ENCODE measurements at regions not wholly inside any gene's neighbourhood (a gene's known extent, or its start where the extent isn't known, plus 50 kb on each side); places are given as distances from the start of the nearest gene placed in this dataset.

DNA sequence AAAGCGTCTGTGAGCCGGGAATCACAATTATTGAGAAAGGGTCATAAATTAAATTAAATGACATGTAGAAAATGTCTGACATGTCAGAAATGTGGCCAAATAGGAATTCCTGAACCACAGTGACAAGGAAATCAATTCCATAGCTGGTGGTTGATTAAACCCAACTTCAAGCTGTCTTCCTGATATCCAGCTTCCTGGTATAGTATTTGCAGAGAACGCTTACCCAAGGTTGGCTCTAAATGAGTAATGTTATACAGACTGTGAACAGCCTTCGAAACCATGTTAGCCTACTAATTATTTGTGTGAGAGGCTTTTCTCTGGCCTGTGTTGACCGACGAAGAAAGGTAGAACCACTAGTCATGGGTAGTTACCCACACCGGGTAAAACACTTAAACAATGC lies 347.2 kb downstream of the RFC3 start:
- Histone ChIP-seq H3K27me3 (no peaks in the 10 kb centered on the region), H3K4me1 (peaks cover 13% of the 10 kb centered on the region), H3K36me3 (no peaks in the 10 kb centered on the region), H3K9me3 (no peaks in the 10 kb centered on the region), H3K27ac (no peak overlapping the region), H3K4me3 (no peak overlapping the region)
- intact Hi-C loops (cut with DNase I) = no loop called here
- TF ChIP-seq, protein P1, sequence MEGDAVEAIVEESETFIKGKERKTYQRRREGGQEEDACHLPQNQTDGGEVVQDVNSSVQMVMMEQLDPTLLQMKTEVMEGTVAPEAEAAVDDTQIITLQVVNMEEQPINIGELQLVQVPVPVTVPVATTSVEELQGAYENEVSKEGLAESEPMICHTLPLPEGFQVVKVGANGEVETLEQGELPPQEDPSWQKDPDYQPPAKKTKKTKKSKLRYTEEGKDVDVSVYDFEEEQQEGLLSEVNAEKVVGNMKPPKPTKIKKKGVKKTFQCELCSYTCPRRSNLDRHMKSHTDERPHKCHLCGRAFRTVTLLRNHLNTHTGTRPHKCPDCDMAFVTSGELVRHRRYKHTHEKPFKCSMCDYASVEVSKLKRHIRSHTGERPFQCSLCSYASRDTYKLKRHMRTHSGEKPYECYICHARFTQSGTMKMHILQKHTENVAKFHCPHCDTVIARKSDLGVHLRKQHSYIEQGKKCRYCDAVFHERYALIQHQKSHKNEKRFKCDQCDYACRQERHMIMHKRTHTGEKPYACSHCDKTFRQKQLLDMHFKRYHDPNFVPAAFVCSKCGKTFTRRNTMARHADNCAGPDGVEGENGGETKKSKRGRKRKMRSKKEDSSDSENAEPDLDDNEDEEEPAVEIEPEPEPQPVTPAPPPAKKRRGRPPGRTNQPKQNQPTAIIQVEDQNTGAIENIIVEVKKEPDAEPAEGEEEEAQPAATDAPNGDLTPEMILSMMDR (IDR thresholded peaks at IDR 0.05) = no peak
- TF ChIP-seq POLR2AphosphoS5 (IDR thresholded peaks at IDR 0.05; ENCODE audit: insufficient read depth in 1 of 2, low read depth in 1 of 2) (no peak), POLR2A (IDR thresholded peaks at IDR 0.05) (no peak)
- no peak for DNase-seq (ENCODE audit: extremely low spot score in 2 of 2)

DNA sequence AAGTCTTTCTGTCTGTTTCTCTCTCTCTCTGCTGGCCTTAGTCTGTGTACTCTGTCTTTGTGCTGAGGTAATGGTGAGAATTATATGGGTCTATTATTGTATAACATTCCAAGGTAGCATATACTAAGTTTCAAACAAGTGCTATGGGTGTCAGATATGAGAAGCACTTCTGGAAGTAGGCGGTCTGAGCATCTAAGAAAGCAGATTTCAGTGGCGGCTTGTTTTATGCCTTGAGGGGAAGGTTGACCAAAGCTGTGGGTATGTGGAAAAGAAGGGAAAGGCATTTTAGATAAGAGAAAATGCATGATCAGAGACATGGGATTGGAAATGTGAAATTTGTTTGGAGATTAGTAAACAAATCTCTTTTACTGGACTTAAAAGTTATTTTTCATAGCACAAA lies 348.5 kb downstream of the RFC3 start:
- Histone ChIP-seq H3K27me3 (no peaks in the 10 kb centered on the region), H3K36me3 (no peaks in the 10 kb centered on the region), H3K4me1 (peaks cover 13% of the 10 kb centered on the region), H3K4me3 (no peak overlapping the region), H3K9me3 (no peaks in the 10 kb centered on the region), H3K27ac (no peak overlapping the region)
- no peak for DNase-seq (ENCODE audit: extremely low spot score in 2 of 2)
- no peak for TF ChIP-seq POLR2A (IDR thresholded peaks at IDR 0.05)
- no peak for TF ChIP-seq POLR2AphosphoS5 (IDR thresholded peaks at IDR 0.05; ENCODE audit: insufficient read depth in 1 of 2, low read depth in 1 of 2)
- TF ChIP-seq, protein P1 (IDR thresholded peaks at IDR 0.05) = no peak
- intact Hi-C loops (cut with DNase I) = no loop called here

DNA sequence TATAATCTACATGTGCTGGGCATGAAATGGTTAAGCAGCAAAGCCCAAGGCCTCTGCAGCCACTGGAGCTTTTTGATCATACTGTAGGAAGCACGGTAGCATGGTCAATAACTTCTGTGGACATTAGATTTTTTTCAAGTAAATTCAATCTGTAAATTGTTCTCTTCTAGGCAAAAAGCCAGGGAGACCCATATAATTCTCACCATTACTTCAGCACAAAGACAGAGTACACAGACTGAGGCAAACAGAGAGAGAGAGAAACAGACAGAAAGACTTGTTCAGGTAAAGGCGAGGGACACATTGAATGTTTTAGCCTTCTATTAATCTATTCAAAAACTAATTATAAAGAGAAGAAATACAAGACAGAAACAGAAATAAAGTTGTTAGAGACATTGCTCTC lies 349.4 kb downstream of the RFC3 start:
- Histone ChIP-seq H3K27ac (no peak overlapping the region), H3K4me3 (no peak overlapping the region), H3K4me1 (peaks cover 6% of the 10 kb centered on the region), H3K36me3 (no peaks in the 10 kb centered on the region), H3K27me3 (no peaks in the 10 kb centered on the region), H3K9me3 (no peaks in the 10 kb centered on the region)
- intact Hi-C loops (cut with DNase I) = no loop called here
- TF ChIP-seq POLR2AphosphoS5 (IDR thresholded peaks at IDR 0.05; ENCODE audit: insufficient read depth in 1 of 2, low read depth in 1 of 2) (no peak), POLR2A (IDR thresholded peaks at IDR 0.05) (no peak)
- TF ChIP-seq, protein P1 (IDR thresholded peaks at IDR 0.05) = no peak
- DNase-seq (ENCODE audit: extremely low spot score in 2 of 2) = no peak

DNA sequence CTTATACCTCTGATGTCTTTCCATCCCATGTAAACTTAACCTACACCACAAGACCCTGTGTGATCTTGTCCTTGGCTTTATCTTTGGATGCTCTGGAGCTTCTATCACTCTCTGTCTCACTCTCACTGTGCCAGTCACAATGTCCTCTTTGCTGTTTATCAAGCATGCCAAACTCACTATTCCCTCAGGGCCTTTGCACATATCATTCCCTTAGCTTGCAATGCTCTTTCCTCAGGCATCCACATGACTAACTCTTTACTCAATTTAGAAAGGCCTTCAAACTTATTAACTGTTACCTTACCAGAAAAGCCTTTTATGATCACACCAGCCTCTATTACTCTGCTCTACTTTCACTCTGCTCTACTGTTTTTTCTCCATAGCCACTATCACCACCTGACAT lies 354.1 kb downstream of the RFC3 start:
- DNase-seq (ENCODE audit: extremely low spot score in 2 of 2) = no peak
- Histone ChIP-seq H3K9me3 (no peaks in the 10 kb centered on the region), H3K36me3 (no peaks in the 10 kb centered on the region), H3K27ac (no peak overlapping the region), H3K4me3 (no peak overlapping the region), H3K27me3 (no peaks in the 10 kb centered on the region), H3K4me1 (no peaks in the 10 kb centered on the region)
- no peak for TF ChIP-seq POLR2AphosphoS5 (IDR thresholded peaks at IDR 0.05; ENCODE audit: insufficient read depth in 1 of 2, low read depth in 1 of 2)
- TF ChIP-seq, protein P1 (IDR thresholded peaks at IDR 0.05) = no peak
- TF ChIP-seq POLR2A (IDR thresholded peaks at IDR 0.05) = no peak
- intact Hi-C loops (cut with DNase I) = no loop called here

DNA sequence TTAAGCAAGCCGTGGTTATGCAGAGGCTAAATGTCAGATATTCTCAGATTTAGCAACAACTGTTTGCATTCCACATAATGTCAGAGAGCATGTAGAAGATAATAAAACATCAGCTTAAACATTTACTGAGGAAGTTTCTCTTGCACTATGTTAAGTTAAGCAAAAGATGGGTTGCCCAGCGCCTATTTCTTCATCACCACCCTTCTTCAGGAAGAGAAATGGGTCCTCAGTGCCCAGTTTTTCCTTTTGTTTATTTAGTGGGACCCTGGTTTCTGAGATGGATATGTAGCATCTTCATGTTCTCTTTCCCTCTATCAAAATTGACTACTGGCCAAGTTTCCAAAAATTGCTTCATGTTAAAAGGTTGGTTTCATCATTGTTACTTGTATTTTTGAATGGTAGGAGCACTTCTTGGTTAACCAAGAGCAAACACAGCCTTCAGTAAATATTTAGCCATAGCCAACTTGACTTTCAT lies 356.8 kb downstream of the RFC3 start:
- no peak overlapping the region for H3K27ac ChIP-seq
- H3K36me3 ChIP-seq = no peaks in the 10 kb centered on the region
- no peaks in the 10 kb centered on the region for H3K27me3 ChIP-seq
- no peak for TF ChIP-seq POLR2A (IDR thresholded peaks at IDR 0.05)
- TF ChIP-seq POLR2AphosphoS5 (IDR thresholded peaks at IDR 0.05; ENCODE audit: insufficient read depth in 1 of 2, low read depth in 1 of 2) = no peak
- TF ChIP-seq, protein P1 (IDR thresholded peaks at IDR 0.05) = no peak
- no peak overlapping the region for H3K4me3 ChIP-seq
- no peaks in the 10 kb centered on the region for H3K9me3 ChIP-seq
- no peaks in the 10 kb centered on the region for H3K4me1 ChIP-seq
- DNase-seq (ENCODE audit: extremely low spot score in 2 of 2) = no peak
- intact Hi-C loops (cut with DNase I) = no loop called here

All from vagina (tissue), 2 donors.